ENCODE measurements at regions not wholly inside any gene's neighbourhood (a gene's known extent, or its start where the extent isn't known, plus 50 kb on each side); places are given as distances from the start of the nearest gene placed in this dataset.

- Histone ChIP-seq H3K4me3 (no peak overlapping the region), H3K27ac (ENCODE audit: low read depth in 1 of 2, low read length in 1 of 2) (no peak overlapping the region), H3K36me3 (ENCODE audit: control insufficient read depth in 4 of 4, insufficient read depth in 4 of 4, low read length in 4 of 4) (no peaks in the 10 kb centered on the region), H3K4me1 (ENCODE audit: control insufficient read depth in 5 of 5, insufficient read depth in 5 of 5, low read length in 5 of 5) (no peaks in the 10 kb centered on the region), H3K27me3 (ENCODE audit: control insufficient read depth in 3 of 3, insufficient read depth in 3 of 3, low read length in 2 of 3) (no peaks in the 10 kb centered on the region), H3K9ac (ENCODE audit: insufficient read depth in 1 of 2, low read length in 2 of 2) (no peak overlapping the region), H3K9me3 (ENCODE audit: control insufficient read depth in 4 of 4, insufficient read depth in 3 of 4, low read length in 3 of 4) (peaks cover 0 to 3% (median 0%) of the 10 kb centered on the region in 4 donors)
- DNase-seq (no peak), ATAC-seq (ENCODE audit: insufficient read depth, low FRiP score) (no peak)
- no peak for TF ChIP-seq CTCF (IDR thresholded peaks at IDR 0.05; ENCODE audit: control extremely low read depth, extremely low read depth)
- WGBS, 2 donors = 76 to 81% methylated on average over 5 of the region's 5 CpGs
Observed at GRCh38 chr15:38750786-38751185, 186.2 kb upstream of the RASGRP1 start.

- WGBS, 2 donors = 50 to 66% methylated on average over 2 of the region's 2 CpGs
- ATAC-seq (ENCODE audit: insufficient read depth, low FRiP score) = no peak
Observed at GRCh38 chr15:38755718-38756117, 191.1 kb upstream of the RASGRP1 start.

GRCh38 chr15:38756441-38756840, 191.8 kb upstream of the RASGRP1 start:
- Histone ChIP-seq H3K9me3 (ENCODE audit: control insufficient read depth in 4 of 4, insufficient read depth in 3 of 4, low read length in 3 of 4) (peaks cover 0 to 3% (median 0%) of the 10 kb centered on the region in 4 donors), H3K4me1 (ENCODE audit: control insufficient read depth in 5 of 5, insufficient read depth in 5 of 5, low read length in 5 of 5) (no peaks in the 10 kb centered on the region), H3K4me3 (no peak overlapping the region), H3K9ac (ENCODE audit: insufficient read depth in 1 of 2, low read length in 2 of 2) (no peak overlapping the region), H3K36me3 (ENCODE audit: control insufficient read depth in 4 of 4, insufficient read depth in 4 of 4, low read length in 4 of 4) (no peaks in the 10 kb centered on the region), H3K27ac (ENCODE audit: low read depth in 1 of 2, low read length in 1 of 2) (no peak overlapping the region), H3K27me3 (ENCODE audit: control insufficient read depth in 3 of 3, insufficient read depth in 3 of 3, low read length in 2 of 3) (no peaks in the 10 kb centered on the region)
- DNase-seq = no peak
- ATAC-seq (ENCODE audit: insufficient read depth, low FRiP score) = no peak
- WGBS, 2 donors = 81 to 83% methylated on average over 5 of the region's 5 CpGs
- no peak for TF ChIP-seq CTCF (IDR thresholded peaks at IDR 0.05; ENCODE audit: control extremely low read depth, extremely low read depth)

More at GRCh38 chr15:38755718-38756117, 191.1 kb upstream of the RASGRP1 start:
- H3K27ac ChIP-seq (ENCODE audit: low read depth in 1 of 2, low read length in 1 of 2) = no peak overlapping the region
- TF ChIP-seq CTCF (IDR thresholded peaks at IDR 0.05; ENCODE audit: control extremely low read depth, extremely low read depth) = no peak
- H3K27me3 ChIP-seq (ENCODE audit: control insufficient read depth in 3 of 3, insufficient read depth in 3 of 3, low read length in 2 of 3) = no peaks in the 10 kb centered on the region
- H3K4me1 ChIP-seq (ENCODE audit: control insufficient read depth in 5 of 5, insufficient read depth in 5 of 5, low read length in 5 of 5) = no peaks in the 10 kb centered on the region
- no peak overlapping the region for H3K9ac ChIP-seq (ENCODE audit: insufficient read depth in 1 of 2, low read length in 2 of 2)
- DNase-seq = no peak
- H3K36me3 ChIP-seq (ENCODE audit: control insufficient read depth in 4 of 4, insufficient read depth in 4 of 4, low read length in 4 of 4) = no peaks in the 10 kb centered on the region
- no peak overlapping the region for H3K4me3 ChIP-seq
- peaks cover 0 to 3% (median 0%) of the 10 kb centered on the region in 4 donors for H3K9me3 ChIP-seq (ENCODE audit: control insufficient read depth in 4 of 4, insufficient read depth in 3 of 4, low read length in 3 of 4)

- H3K27ac ChIP-seq (ENCODE audit: low read depth in 1 of 2, low read length in 1 of 2) = no peak overlapping the region
Observed at GRCh38 chr15:38758043-38758442, 193.4 kb upstream of the RASGRP1 start.

More at GRCh38 chr15:38758043-38758442, 193.4 kb upstream of the RASGRP1 start:
- DNase-seq = peak in 2 of 3 donors; percentile 4 to 27
- WGBS, 2 donors = 77 to 86% methylated on average over 1 of the region's 1 CpG
- no peak for ATAC-seq (ENCODE audit: insufficient read depth, low FRiP score)
- H3K4me3 ChIP-seq = no peak overlapping the region
- H3K36me3 ChIP-seq (ENCODE audit: control insufficient read depth in 4 of 4, insufficient read depth in 4 of 4, low read length in 4 of 4) = no peaks in the 10 kb centered on the region
- TF ChIP-seq CTCF (IDR thresholded peaks at IDR 0.05; ENCODE audit: control extremely low read depth, extremely low read depth) = no peak
- no peak overlapping the region for H3K9ac ChIP-seq (ENCODE audit: insufficient read depth in 1 of 2, low read length in 2 of 2)
- peaks cover 0 to 3% (median 0%) of the 10 kb centered on the region in 4 donors for H3K9me3 ChIP-seq (ENCODE audit: control insufficient read depth in 4 of 4, insufficient read depth in 3 of 4, low read length in 3 of 4)
- no peaks in the 10 kb centered on the region for H3K4me1 ChIP-seq (ENCODE audit: control insufficient read depth in 5 of 5, insufficient read depth in 5 of 5, low read length in 5 of 5)
- H3K27me3 ChIP-seq (ENCODE audit: control insufficient read depth in 3 of 3, insufficient read depth in 3 of 3, low read length in 2 of 3) = no peaks in the 10 kb centered on the region
